Stimulated activated CD4-positive, alpha-beta T cell treated with anti-CD3 and anti-CD28 coated beads, Interleukin-4, amount 100 ng/mL, for 48 hours (primary cell): ENCODE measurements at regions not wholly inside any gene's neighbourhood (a gene's known extent, or its start where the extent isn't known, plus 50 kb on each side); places are given as distances from the start of the nearest gene placed in this dataset.

Experiments used
- DNase-seq, 2 donors: peaks; one replicate each; pipeline ENCODE4 v3.0.0-alpha.2; 2020; ENCODE audit warnings: low read depth in 2 of 2

DNA sequence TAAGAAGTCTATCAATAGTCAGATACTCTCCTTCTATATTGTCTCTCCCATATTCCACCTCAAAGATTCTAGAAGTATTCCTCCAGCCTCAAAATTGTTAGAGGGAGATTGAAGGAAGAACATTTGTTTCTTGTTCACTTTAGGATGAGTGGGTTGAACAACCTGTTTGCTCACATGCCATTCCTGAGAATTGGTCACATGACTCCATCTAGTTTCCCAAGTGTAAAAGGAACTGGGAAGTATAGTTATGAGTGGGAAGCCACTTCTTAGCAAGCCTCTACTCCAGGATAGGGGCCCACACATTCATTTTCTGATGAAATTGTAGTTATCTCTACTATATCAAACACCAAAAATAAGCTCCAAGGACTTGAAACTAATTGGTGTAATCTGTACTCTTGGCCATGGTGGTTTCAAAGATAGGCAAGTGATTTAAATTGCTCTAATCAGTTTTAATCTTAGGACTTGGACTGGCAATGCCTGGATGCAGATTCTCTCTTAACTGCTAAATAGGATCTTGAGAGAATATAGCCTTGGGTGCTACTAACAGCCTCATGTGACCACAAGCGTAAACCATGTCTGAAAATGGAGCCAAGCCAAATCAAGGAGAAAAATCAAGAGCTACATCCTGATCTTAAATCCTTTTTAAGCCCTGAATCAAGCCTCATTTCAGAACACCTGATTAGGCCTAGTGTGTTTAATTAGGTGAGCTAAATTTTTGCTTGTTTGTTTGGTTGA is 758.7 kb upstream of the MAN1A1 start:
- DNase-seq = no peak

DNA sequence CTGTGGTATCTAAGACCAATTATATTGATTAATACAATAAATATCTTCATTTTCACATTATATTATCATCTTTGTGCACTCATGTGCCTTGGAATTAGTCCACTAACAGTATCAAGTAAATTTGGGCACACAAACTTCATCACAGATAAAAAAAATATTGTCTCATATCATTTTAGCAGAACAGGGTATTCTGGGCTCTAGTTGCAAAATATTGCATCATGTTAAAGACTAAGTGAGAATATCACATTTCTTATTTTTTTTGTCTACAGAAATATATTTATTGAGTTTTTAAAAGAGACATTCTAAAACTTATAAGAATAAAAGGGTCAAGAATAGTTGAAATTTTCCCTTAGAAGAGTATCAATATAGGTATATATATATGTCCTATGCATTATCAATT is 754.1 kb upstream of the MAN1A1 start:
- no peak for DNase-seq

DNA sequence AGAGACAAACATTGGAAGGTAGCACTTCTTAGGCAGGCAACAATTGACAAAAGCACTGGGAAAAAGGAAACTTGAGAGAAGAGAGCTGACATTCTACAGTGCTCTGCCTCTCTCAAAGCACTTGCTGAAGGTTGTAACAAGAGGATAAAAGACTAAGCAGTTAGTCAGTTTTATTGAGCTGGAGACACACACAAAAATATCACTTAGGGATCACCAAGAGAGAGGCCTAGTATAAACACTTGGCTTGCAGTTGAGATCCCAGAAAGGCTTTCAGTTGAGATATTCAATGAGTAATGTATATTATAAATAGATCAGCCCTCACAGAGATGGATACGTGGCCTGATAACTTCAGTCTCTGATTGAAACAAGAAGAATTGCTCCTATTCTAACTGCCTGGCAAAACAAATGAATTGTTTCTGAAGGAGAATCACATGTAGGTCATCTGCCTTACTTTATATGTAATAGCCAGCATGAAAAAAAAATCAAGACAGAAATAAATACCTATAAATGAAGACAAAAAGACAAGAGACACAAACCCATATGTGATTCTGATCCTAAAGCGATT is 747.2 kb upstream of the MAN1A1 start:
- DNase-seq = no peak

DNA sequence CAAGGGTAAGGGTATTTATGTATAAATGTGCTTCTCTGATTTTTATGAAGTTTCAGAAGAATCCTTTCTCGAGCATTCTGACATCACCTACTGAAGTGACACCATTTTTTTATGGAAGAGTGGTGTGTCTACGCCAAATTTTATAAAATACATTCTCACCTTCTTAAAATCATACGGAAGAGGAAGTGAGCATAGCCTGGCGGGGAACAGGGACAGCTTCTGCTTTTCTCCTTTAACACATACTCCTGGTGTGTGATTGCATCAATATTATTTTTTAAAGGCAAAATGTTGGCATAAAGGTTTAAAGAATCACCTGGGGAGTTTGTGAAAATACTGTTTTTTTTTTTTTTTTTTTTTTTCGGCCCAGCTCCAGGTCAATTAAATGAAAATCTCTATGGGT is 733.6 kb upstream of the MAN1A1 start:
- DNase-seq = no peak

DNA sequence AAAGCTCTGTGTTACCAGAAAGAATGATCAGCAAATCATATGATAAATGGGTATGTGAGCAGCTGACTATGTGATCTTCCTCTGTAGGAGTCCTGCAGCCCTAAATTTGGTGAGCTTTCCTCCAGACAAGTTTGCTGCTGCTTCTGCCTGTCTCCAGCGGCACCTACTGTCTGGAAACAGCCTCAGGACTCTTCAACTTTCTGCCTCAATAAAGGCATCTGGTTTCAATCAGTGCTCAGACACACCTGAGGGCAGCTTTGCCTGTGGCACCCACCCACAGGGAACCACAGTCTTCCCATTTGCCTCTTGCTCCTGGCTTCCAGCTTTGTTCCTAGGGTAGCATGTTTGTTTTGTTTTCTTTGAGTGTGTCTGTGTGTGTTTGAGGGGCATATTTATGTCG is 727.9 kb upstream of the MAN1A1 start:
- no peak for DNase-seq

DNA sequence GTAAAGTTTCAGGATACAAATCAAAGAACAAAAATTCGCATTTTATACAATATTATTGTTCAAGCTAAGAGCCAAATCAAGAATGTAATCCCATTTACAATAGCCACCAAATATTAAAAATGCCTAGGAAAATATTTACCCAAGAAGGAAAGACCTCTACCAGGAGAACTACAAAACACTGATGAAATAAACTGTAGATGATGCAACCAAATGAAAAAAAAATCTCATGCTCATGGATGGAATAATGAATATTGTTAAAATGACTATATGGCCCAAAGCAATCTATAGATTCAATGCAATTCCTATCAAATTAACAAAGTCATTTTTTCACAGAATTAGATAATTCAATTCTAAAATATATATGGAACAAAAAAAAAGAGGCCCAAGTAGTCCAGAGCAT is 708.8 kb upstream of the MAN1A1 start:
- DNase-seq = no peak

DNA sequence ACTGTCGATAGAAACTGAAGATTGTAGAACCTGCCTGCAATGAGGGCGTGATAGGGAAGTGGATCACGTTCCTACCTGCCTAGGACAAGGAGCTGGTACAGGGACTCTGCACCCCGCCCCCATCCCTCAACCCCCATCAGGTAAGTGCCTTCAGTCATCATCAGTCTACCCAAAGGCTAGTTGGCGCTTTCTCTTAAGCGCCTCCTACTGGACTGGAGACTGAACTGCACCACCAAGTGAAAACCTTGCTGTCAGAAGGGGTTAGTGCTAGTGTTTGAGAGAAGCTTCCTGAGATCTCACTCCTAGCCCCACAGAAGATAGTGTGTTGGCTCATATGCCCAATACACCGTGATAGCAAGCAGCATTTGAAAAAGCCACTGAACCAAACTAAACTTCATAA is 706.5 kb upstream of the MAN1A1 start:
- no peak for DNase-seq

DNA sequence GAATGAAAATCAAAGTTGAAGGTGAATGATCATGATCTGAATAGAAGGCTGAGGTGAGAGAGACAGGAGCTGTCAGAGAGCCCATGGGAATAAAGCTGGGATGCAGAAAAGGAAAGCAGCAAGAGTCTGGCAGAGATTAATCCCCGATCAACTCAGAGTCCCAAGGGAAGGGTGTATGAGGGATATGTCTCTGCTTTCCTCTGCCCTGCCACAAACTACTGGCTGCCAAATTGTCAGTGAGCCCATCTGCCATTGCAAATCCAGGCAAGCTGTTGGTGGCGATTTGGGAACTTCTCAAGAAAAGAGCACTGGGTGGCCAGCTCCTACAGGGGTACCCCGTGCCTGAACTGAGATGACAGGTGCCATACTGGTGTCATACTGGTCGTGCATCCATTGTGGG is 705.5 kb upstream of the MAN1A1 start:
- no peak for DNase-seq

DNA sequence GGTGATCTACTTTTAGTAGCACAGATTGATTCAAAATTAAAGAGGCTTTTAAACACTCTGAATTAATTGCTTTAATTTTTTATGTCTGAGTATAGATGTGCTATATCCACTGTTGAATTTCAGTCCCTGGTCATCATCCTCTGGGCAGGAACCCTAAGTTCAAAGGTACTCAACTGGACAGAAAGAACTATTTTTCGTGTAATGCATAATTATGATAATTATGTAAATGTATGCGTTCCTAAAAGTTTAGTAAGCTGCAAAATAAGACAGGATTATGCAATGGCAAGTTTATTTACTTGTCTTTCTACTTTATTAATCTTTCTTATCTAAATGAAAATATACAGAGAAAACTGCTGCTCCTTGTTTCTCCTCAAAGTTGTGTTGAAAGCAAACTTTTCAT is 690.1 kb upstream of the MAN1A1 start:
- DNase-seq = no peak

DNA sequence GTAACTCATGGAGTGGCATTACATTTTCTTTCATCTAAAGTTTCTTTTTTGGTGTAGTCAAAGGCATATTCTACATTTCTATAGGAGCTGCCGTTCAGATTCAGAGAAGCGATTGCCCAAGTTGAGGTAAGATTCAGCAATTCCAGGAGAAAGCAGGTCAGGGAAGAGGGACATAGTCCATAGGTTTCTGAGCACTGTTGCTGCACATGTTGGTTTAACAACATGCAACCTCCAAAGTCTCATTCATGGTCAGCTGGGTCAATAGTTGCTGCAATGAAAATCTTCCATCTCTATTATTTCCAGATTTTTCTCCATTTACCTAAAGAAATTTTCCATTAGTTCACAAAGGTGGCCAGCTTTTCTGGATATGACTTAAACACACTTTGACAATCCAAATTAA is 682.3 kb upstream of the MAN1A1 start:
- no peak for DNase-seq

DNA sequence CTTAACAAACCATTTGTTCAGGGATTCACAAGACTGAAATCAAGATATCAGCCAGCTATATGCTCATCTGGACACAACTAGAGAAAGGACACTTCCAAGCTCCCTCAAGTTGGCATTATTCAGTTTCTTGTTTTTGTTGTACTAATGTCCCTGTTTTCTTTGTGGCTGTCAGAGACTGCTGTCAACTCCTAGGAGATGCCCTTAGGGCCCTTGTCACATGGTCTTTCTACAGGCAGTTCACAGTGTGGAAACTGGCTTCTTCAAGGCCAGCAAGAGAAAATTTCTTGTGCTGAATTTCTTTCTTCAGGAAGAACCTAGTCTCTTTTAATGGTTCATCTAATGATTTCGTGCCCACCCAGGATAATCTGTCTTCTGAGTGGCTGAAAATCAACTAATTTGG is 677.2 kb upstream of the MAN1A1 start:
- DNase-seq = no peak

DNA sequence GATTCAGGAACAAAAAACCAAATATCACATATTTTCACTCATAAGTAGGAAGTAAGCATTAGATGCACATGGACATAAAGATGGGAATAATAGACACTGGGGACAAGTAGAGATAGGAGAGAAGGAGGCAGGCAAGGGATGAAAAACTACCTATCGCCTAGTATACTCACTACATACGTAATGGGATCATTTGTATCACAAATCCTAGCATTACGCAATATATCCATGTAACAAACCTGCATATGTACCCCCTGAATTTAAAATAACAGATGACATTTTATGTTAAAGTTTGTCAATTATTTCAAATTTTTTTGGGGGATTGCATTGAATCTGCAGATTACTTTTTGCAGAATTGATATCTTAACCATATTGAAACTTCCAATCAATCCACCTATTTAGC is 660.5 kb upstream of the MAN1A1 start:
- no peak for DNase-seq

DNA sequence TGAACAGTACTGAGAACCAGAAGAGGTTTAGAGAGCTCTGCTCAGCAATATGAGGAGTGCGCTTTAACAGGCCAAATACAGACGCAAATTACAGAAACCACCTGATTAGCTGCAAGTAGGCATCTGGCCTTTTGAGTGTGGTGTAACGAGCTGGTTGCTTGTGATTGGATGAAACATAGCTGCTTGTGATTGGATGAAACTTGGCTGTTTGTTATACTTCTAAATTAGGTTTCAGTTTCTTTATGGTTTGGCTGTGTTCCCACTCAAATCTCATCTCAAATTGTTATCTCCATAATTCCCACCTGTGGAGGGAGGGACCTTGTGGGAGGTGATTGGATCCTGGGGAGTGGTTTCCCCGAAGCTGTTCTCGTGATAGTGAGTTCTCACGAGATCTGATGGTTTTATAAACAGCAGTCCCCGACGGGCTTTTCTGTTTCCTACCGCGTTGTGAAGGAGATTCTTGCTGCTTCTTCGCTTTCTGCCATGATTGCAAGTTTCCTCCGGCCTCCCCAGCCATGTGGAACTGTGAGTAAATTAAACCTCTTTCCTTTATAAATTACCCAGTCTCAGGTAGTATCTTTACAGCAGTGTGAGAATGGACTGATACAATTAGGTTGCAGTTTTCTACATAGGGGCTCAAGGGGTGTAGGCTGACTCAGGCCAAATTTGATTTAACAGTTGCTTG is 655.9 kb upstream of the MAN1A1 start:
- DNase-seq = no peak

DNA sequence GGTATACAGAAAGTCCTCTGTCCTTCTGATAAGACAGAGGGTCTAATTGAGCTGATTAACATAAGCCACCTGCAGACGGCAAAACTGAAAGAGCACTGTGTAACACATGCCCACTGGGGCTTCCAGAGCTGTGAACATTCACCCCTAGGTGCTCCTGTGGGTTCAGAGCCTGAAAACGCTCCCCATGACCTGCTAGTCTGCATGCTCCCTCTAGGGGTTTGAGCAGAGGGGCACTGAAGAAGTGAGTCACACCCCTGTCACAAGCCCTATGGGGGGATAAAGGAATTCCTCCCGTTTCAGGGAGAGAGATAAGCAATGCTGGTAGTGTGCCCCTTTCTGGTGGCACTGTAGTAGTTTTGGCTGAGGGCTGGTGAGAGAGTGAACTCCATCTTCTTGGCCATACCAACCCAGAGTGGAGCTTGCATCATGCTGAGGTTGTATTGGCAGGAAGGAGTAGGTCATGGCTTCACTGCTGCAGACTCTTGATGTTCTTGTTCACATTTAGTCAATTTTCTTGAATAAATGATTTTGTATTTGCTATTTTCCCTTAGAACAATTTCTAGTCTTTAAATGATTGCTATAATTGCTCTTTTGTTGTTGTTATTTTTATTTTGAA is 637.5 kb upstream of the MAN1A1 start:
- no peak for DNase-seq

DNA sequence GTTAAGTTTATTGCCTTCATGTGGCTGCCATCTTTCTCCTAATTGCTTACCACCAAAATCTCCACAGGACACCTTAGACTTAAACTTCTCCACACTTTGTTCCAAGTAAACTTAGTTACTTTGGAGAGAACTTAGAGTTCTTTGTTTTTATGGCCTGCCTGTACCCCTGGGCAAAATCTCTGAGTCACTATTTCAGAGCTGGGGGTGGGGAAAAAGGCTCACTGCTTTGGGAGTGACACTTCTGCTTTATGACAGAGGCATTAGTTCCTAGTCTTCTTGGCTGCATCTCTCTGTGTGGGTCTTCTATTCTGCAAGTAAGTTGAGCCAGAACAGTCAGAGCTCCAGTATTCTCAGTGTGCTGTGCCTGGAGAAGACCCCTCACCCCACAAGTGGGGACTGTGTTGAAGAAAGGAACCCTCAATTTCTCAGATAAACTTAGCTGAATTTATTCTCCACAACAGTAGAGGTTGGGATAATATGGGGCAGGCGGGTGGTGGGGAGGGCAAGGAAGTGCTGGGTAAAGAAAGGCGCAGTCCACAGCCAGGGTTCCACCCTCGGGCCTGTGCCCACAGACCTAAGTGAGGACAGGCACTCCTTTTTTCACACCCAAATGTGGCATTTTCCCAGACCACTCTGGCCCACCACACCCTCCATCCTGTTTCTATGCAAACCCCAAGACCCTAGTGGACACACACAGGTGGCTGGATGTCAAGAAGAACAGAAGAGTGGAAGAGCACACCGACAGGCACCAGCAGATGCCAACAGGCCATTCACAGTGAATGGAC is 636.6 kb upstream of the MAN1A1 start:
- no peak for DNase-seq

DNA sequence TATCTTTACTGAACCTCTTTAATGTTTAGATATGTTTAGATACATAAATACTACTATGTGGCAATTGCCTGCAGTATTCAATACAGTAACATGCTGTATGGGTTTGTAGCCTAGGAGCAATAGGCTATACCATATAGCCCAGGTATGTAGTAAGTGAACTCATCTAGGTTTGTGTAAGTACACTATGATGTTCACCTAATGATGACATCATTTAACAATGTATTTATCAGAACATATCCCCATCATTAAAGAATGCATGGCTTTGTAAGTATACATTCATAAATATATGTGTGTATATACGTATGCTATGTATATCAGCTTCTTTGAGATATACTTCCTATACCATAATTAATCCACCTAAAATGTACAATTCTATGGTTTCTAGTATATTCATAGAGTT is 631.2 kb upstream of the MAN1A1 start:
- no peak for DNase-seq

DNA sequence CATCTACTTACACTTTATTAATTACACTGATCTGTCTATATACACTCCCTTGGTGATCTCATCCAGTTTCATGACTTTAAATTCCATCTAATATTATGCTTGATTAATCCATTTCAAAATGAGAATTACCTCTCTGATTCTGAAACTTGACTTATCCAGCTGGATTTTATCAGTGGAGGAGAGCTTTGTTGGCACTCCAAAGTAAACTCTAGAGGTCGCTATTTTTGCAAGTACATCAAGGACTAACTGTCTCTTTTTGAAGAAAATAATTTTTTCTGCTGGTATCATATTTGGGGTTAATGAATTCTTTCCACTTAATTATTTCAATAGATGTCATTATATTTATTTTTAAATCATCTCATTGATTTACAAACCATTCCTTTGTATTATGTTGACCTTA is 630.3 kb upstream of the MAN1A1 start:
- DNase-seq = no peak

DNA sequence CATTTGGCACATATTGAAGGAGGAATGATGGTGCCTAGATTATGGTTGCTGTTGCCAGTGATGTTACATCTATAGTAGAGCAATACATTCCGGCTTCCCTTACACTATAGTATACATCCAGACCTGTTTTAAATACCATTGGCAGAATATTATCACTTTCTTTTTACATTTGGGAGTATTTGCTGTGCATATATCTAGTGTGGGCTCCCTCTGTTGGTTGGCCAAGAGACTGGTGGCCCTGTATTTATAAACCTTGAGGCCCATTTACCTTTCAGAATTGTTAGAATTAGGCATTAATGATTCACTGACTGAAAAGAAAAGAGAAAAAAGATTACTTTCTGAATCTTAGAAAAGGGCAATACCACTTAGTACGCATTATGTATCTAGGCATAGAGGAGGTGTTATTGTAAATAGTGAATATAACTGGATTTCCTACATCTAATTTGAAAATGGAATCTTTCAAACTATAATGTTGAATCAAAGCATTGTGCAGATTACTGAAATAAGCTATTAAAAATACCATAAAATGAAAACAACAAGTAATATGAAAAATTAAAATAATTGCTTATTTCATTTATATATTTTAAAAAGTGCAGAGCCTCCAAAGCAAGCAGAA is 628.8 kb upstream of the MAN1A1 start:
- DNase-seq = no peak

DNA sequence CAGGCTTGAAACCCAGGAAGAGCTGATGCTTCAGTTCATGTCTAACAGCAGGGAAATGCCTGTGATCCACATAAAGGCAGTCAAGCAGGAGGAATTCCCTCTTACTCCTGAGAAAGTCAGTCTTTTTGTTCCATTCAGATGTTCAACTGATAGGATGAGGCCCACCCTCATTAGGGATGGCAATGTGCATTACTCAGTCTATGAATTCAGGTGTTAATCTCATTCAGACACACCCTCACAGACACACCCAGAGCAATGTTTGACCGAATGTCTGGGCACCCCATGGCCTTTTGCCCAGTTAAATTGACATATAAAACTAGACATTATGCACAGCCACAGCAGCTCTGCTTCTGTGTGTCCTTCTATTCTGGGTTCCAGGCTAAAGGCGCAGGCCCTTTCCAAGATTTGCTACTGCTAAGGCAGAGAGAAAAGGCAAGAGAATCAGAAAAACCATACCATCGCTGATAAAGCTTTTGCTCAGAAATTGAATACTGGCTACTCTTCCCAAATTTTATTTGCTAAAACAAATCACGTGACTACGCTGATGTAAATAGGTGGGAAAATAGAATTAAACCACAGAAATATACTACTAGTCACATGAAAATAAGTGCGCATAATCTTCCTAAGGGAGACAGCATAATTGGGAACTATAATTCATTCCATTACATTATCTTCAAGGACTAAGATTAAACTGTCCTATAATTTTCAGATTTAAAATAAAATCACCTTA is 625.0 kb upstream of the MAN1A1 start:
- DNase-seq = no peak

DNA sequence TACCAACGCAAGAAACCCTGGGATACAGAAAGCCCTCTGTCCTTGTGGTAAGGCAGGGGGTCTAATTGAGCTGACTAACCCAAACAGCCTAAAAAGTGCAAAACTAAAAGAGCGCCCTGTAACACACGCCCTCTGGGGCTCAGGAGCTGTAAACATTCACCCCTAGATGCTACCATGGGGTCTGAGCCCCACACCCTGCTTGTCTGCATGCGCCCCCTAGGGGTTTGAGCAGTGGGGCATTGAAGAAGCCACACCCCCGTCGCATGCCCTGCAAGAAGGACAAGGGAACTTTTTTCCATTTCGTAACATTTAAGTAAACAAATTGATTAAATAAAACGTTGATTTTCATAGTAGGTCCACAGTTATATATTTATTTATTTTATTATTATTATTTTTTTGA is 616.9 kb upstream of the MAN1A1 start:
- peak; percentile 11 to 13 for DNase-seq

DNA sequence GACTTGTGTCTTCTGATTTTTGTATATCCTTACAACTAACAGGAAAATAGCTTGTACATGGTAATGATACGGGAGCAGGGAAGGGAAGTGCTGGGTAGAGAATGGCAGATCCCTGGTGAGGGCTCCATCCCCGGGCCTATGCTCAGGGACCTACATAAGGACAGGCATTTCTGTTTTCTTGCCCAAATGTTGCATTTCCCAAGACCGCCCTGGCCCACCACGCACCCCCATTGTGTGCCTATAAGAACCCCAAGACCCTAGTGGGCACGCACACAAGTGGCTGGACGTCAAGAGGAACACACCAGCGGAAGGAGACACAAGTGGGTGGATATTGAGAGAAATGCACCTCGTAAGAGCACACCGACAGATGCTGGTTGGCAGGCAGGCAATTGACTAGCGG is 616.3 kb upstream of the MAN1A1 start:
- no peak for DNase-seq
